Nephron (organoid): ENCODE measurements at regions not wholly inside any gene's neighbourhood (a gene's known extent, or its start where the extent isn't known, plus 50 kb on each side); places are given as distances from the start of the nearest gene placed in this dataset.

ENCODE experiments used
- H3K27ac Mint-ChIP-seq, 3 experiments: 2 replicates each; pipeline ENCODE4 v1.8.0; 2020; ENCODE audit warnings: mixed read lengths in 3 of 3, mild to moderate bottlenecking in 2 of 3, moderate library complexity in 1 of 3
- H3K27me3 Mint-ChIP-seq: 2 replicates; pipeline ENCODE4 v1.8.0; 2021; ENCODE audit warnings: low read depth, mild to moderate bottlenecking, moderate library complexity, mixed read lengths
- H3K36me3 Mint-ChIP-seq: 2 replicates; pipeline ENCODE4 v1.8.0; 2020; ENCODE audit warnings: low read depth, mixed read lengths
- H3K4me1 Mint-ChIP-seq: 2 replicates; pipeline ENCODE4 v1.8.0; 2020; ENCODE audit warnings: mixed read lengths
- H3K4me3 Mint-ChIP-seq, 3 experiments: 2 replicates each; pipeline ENCODE4 v1.8.0; 2020; ENCODE audit warnings: mild to moderate bottlenecking in 3 of 3, mixed read lengths in 3 of 3, moderate library complexity in 2 of 3
- H3K9me3 Mint-ChIP-seq: 2 replicates; pipeline ENCODE4 v1.8.0; 2020; ENCODE audit warnings: mixed read lengths
- CTCF ChIP-seq, 3 experiments: fragments of 200-600 bp; sonication (generic); IDR thresholded peaks; one replicate each; pipeline ENCODE4 v1.5.0; 2021; ENCODE audit warnings: antibody characterized with exemption in 3 of 3; ENCODE audit not compliant: unreplicated experiment in 3 of 3

GRCh38 chr5:111937094-111937493, 180.1 kb upstream of the NREP start:
- Mint-ChIP-seq H3K27me3 (no peaks in the 10 kb centered on the region), H3K4me1 (peaks cover 7% of the 10 kb centered on the region), H3K27ac (no peak overlapping the region), H3K4me3 (no peak overlapping the region), H3K9me3 (peaks cover 2% of the 10 kb centered on the region), H3K36me3 (no peaks in the 10 kb centered on the region)
- TF ChIP-seq CTCF (IDR thresholded peaks at IDR 0.05; ENCODE audit: unreplicated experiment in 3 of 3): no peak

GRCh38 chr5:111935835-111936234, 178.8 kb upstream of the NREP start:
- no peak for TF ChIP-seq CTCF (IDR thresholded peaks at IDR 0.05; ENCODE audit: unreplicated experiment in 3 of 3)
- Mint-ChIP-seq H3K4me3 (no peak overlapping the region), H3K27me3 (no peaks in the 10 kb centered on the region), H3K36me3 (no peaks in the 10 kb centered on the region), H3K4me1 (peaks cover 7% of the 10 kb centered on the region), H3K27ac (no peak overlapping the region), H3K9me3 (peaks cover 2% of the 10 kb centered on the region)

- no peaks in the 10 kb centered on the region for H3K27me3 Mint-ChIP-seq
- H3K9me3 Mint-ChIP-seq: peaks cover 2% of the 10 kb centered on the region
- H3K4me1 Mint-ChIP-seq: peaks cover 8% of the 10 kb centered on the region
- H3K4me3 Mint-ChIP-seq: no peak overlapping the region
- no peaks in the 10 kb centered on the region for H3K36me3 Mint-ChIP-seq
- no peak for TF ChIP-seq CTCF (IDR thresholded peaks at IDR 0.05; ENCODE audit: unreplicated experiment in 3 of 3)
- H3K27ac Mint-ChIP-seq: no peak overlapping the region
These were observed 178.0 kb upstream of the NREP start for GRCh38 chr5:111935009-111935408.

GRCh38 chr5:111934511-111934910, 177.5 kb upstream of the NREP start:
- Mint-ChIP-seq H3K4me1 (peaks cover 13% of the 10 kb centered on the region), H3K4me3 (no peak overlapping the region), H3K27me3 (no peaks in the 10 kb centered on the region), H3K27ac (no peak overlapping the region), H3K9me3 (peaks cover 2% of the 10 kb centered on the region), H3K36me3 (no peaks in the 10 kb centered on the region)
- no peak for TF ChIP-seq CTCF (IDR thresholded peaks at IDR 0.05; ENCODE audit: unreplicated experiment in 3 of 3)

GRCh38 chr5:111933086-111933485, 176.1 kb upstream of the NREP start:
- peaks cover 2% of the 10 kb centered on the region for H3K9me3 Mint-ChIP-seq
- no peak overlapping the region for H3K27ac Mint-ChIP-seq
- peaks cover 20% of the 10 kb centered on the region for H3K4me1 Mint-ChIP-seq
- H3K27me3 Mint-ChIP-seq: no peaks in the 10 kb centered on the region
- no peak for TF ChIP-seq CTCF (IDR thresholded peaks at IDR 0.05; ENCODE audit: unreplicated experiment in 3 of 3)
- H3K4me3 Mint-ChIP-seq: no peak overlapping the region
- H3K36me3 Mint-ChIP-seq: no peaks in the 10 kb centered on the region

GRCh38 chr5:111932628-111933027, 175.6 kb upstream of the NREP start:
- H3K36me3 Mint-ChIP-seq: no peaks in the 10 kb centered on the region
- no peak overlapping the region for H3K27ac Mint-ChIP-seq
- no peak for TF ChIP-seq CTCF (IDR thresholded peaks at IDR 0.05; ENCODE audit: unreplicated experiment in 3 of 3)
- no peak overlapping the region for H3K4me3 Mint-ChIP-seq
- H3K4me1 Mint-ChIP-seq: peaks cover 20% of the 10 kb centered on the region
- no peaks in the 10 kb centered on the region for H3K9me3 Mint-ChIP-seq
- no peaks in the 10 kb centered on the region for H3K27me3 Mint-ChIP-seq
